Bone marrow (tissue), 2 donors: ENCODE measurements at regions not wholly inside any gene's neighbourhood (a gene's known extent, or its start where the extent isn't known, plus 50 kb on each side); places are given as distances from the start of the nearest gene placed in this dataset.

Experiments used
- DNase-seq, 2 donors: peaks; one replicate each; lab custom pipeline; 2025; lab: John Stamatoyannopoulos, UW

GRCh38 chr10:10587744-10588393 is 429.8 kb upstream of the CELF2 start:
- DNase-seq = no peak

- no peak for DNase-seq
Observed at GRCh38 chr10:10589540-10590303, 427.9 kb upstream of the CELF2 start.

GRCh38 chr10:10591715-10592341 is 425.8 kb upstream of the CELF2 start:
- DNase-seq = no peak

- no peak for DNase-seq
Observed at GRCh38 chr10:10596256-10596655, 421.4 kb upstream of the CELF2 start.

- no peak for DNase-seq
Observed at GRCh38 chr10:10598297-10598696, 419.4 kb upstream of the CELF2 start.

GRCh38 chr10:10600004-10600403 is 417.7 kb upstream of the CELF2 start:
- no peak for DNase-seq

GRCh38 chr10:10605551-10606081 is 412.1 kb upstream of the CELF2 start:
- DNase-seq = no peak

- DNase-seq = no peak
Observed at GRCh38 chr10:10609379-10609955, 408.2 kb upstream of the CELF2 start.

GRCh38 chr10:10610171-10610570 is 407.5 kb upstream of the CELF2 start:
- DNase-seq = no peak

GRCh38 chr10:10612151-10612550 is 405.5 kb upstream of the CELF2 start:
- DNase-seq = no peak

GRCh38 chr10:10613656-10614244 is 403.9 kb upstream of the CELF2 start:
- no peak for DNase-seq

GRCh38 chr10:10617686-10618085 is 400.0 kb upstream of the CELF2 start:
- DNase-seq = no peak

GRCh38 chr10:10618139-10618538 is 399.5 kb upstream of the CELF2 start:
- DNase-seq = no peak

GRCh38 chr10:10623958-10624566 is 393.6 kb upstream of the CELF2 start:
- no peak for DNase-seq

- DNase-seq = no peak
Observed at GRCh38 chr10:10624567-10624962, 393.1 kb upstream of the CELF2 start.

GRCh38 chr10:10625491-10625890 is 392.2 kb upstream of the CELF2 start:
- DNase-seq = no peak

- DNase-seq = no peak
Observed at GRCh38 chr10:10626734-10627133, 390.9 kb upstream of the CELF2 start.

GRCh38 chr10:10627414-10627813 is 390.3 kb upstream of the CELF2 start:
- DNase-seq = no peak

- DNase-seq = no peak
Observed at GRCh38 chr10:10629512-10629911, 388.2 kb upstream of the CELF2 start.

- no peak for DNase-seq
Observed at GRCh38 chr10:10630281-10630680, 387.4 kb upstream of the CELF2 start.

- no peak for DNase-seq
Observed at GRCh38 chr10:10630782-10631181, 386.9 kb upstream of the CELF2 start.

- DNase-seq = no peak
Observed at GRCh38 chr10:10642189-10642588, 375.5 kb upstream of the CELF2 start.
